GM13976 (cell line): ENCODE measurements at regions not wholly inside any gene's neighbourhood (a gene's known extent, or its start where the extent isn't known, plus 50 kb on each side); places are given as distances from the start of the nearest gene placed in this dataset.

Experiments
- DNase-seq: peaks from one replicate; pipeline ENCODE4 v3.0.0; 2012; ENCODE audit warnings: low spot score
- CTCF ChIP-seq: IDR thresholded peaks from 2 replicates; pipeline ENCODE4 v1.5.1; 2012; ENCODE audit warnings: borderline replicate concordance, mild to moderate bottlenecking; ENCODE audit not compliant: insufficient read depth; ENCODE audit errors: extremely low read depth, missing control alignments, control extremely low read depth
- in situ Hi-C: fragments of 300-500 bp; cut with MboI; formaldehyde crosslinking; loops from one replicate; pipeline ENCODE4 v1.12.0; 2022; ENCODE audit warnings: low sequenced_read_pairs, mixed read lengths, inconsistent platforms; ENCODE audit not compliant: unreplicated experiment

GRCh38 chr9:95764533-95765319, 110.8 kb upstream of the ERCC6L2 start:
- in situ Hi-C loops, result no loop called here

GRCh38 chr9:95763983-95764382, 111.5 kb upstream of the ERCC6L2 start:
- DNase-seq, result no peak
- no peak for TF ChIP-seq CTCF

More at GRCh38 chr9:95764533-95765319, 110.8 kb upstream of the ERCC6L2 start:
- no peak for DNase-seq
- no peak for TF ChIP-seq CTCF

GRCh38 chr9:95763006-95763405, 112.5 kb upstream of the ERCC6L2 start:
- in situ Hi-C loops, result no loop called here
- no peak for TF ChIP-seq CTCF
- no peak for DNase-seq

More at GRCh38 chr9:95763983-95764382, 111.5 kb upstream of the ERCC6L2 start:
- in situ Hi-C loops, result no loop called here

GRCh38 chr9:95762322-95762721, 113.2 kb upstream of the ERCC6L2 start:
- in situ Hi-C loops, result no loop called here
- DNase-seq, result no peak
- TF ChIP-seq CTCF, result no peak

GRCh38 chr9:95760791-95761190, 114.7 kb upstream of the ERCC6L2 start:
- no peak for DNase-seq
- no peak for TF ChIP-seq CTCF

GRCh38 chr9:95757439-95757838, 118.1 kb upstream of the ERCC6L2 start:
- no peak for TF ChIP-seq CTCF
- in situ Hi-C loops, result no loop called here
- DNase-seq, result no peak

More at GRCh38 chr9:95760791-95761190, 114.7 kb upstream of the ERCC6L2 start:
- in situ Hi-C loops, result no loop called here
